Panc1 (cell line): ENCODE measurements at regions not wholly inside any gene's neighbourhood (a gene's known extent, or its start where the extent isn't known, plus 50 kb on each side); places are given as distances from the start of the nearest gene placed in this dataset.

Experiments used
- POLR2AphosphoS5 ChIP-seq: IDR thresholded peaks from 2 replicates; pipeline ENCODE4 v1.6.1; 2012; ENCODE audit warnings: mild to moderate bottlenecking, low read depth, low read length, moderate library complexity
- TF ChIP-seq, protein P1 (sequence below): fragments of 450-650 bp; IDR thresholded peaks from 2 replicates; pipeline ENCODE4 v1.5.1; 2017; ENCODE audit warnings: mild to moderate bottlenecking

DNA sequence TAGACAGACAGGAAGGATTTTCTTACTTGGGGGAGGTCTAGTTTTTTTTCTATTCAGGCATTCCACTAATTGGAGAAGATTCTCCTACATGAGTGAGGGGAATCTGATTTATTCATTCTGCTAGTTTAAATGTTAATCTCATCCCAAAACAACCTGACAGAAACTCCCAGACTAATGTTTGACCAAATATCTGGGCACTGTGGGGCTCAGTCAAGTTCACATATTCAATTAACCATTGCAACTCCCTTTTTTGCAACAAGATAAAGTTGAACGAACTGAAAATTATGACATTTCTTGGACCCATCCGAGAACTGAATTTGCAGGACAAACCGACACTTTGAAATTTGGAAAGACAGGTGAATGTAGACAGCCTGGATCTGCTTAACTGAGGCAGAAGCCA, 194.4 kb upstream of the PTER start:
- TF ChIP-seq, protein P1, sequence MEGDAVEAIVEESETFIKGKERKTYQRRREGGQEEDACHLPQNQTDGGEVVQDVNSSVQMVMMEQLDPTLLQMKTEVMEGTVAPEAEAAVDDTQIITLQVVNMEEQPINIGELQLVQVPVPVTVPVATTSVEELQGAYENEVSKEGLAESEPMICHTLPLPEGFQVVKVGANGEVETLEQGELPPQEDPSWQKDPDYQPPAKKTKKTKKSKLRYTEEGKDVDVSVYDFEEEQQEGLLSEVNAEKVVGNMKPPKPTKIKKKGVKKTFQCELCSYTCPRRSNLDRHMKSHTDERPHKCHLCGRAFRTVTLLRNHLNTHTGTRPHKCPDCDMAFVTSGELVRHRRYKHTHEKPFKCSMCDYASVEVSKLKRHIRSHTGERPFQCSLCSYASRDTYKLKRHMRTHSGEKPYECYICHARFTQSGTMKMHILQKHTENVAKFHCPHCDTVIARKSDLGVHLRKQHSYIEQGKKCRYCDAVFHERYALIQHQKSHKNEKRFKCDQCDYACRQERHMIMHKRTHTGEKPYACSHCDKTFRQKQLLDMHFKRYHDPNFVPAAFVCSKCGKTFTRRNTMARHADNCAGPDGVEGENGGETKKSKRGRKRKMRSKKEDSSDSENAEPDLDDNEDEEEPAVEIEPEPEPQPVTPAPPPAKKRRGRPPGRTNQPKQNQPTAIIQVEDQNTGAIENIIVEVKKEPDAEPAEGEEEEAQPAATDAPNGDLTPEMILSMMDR, result no peak
- TF ChIP-seq POLR2AphosphoS5, result no peak
